HEK293 (cell line): ENCODE measurements at regions not wholly inside any gene's neighbourhood (a gene's known extent, or its start where the extent isn't known, plus 50 kb on each side); places are given as distances from the start of the nearest gene placed in this dataset.

Experiments used
- ZBTB7A ChIP-seq: fragments of 450-650 bp; formaldehyde crosslinking; IDR thresholded peaks from 2 replicates; pipeline ENCODE4 v1.5.1; 2016; ENCODE audit warnings: low read depth, missing biosample characterization, missing genetic modification characterization
- ZNF274 ChIP-seq, 2 experiments: fragments of 200-500 bp in 1 of 2; fragments of 450-650 bp in 1 of 2; sonication (Bioruptor generic) in 1 of 2; formaldehyde crosslinking in 1 of 2; IDR thresholded peaks; 2 replicates each; pipeline versions ENCODE4 v1.5.1 to v1.6.1; 2014 to 2016; ENCODE audit warnings: borderline replicate concordance in 1 of 2, inconsistent platforms in 1 of 2, low read length in 1 of 2, missing biosample characterization in 1 of 2, missing genetic modification characterization in 1 of 2
- ZNF513 ChIP-seq: fragments of 450-650 bp; IDR thresholded peaks from 2 replicates; pipeline ENCODE4 v1.5.1; 2018; ENCODE audit warnings: missing biosample characterization, missing genetic modification characterization

- TF ChIP-seq ZBTB7A (no peak), ZNF513 (tag by site-specific recombination) (no peak), ZNF274 (IDR thresholded peaks at IDR 0.05; ENCODE audit: low read length) (no peak), ZNF274 (tag by site-specific recombination; IDR thresholded peaks at IDR 0.05; ENCODE audit: borderline replicate concordance) (no peak)
These were observed 159.9 kb downstream of the CENPF start for GRCh38 chr1:214762902-214763301.
